SK-N-DZ (cell line): ENCODE measurements at regions not wholly inside any gene's neighbourhood (a gene's known extent, or its start where the extent isn't known, plus 50 kb on each side); places are given as distances from the start of the nearest gene placed in this dataset.

ENCODE experiments used
- DNase-seq: peaks from one replicate; pipeline ENCODE4 v3.0.0-alpha.2; 2015; ENCODE audit warnings: low spot score

DNA sequence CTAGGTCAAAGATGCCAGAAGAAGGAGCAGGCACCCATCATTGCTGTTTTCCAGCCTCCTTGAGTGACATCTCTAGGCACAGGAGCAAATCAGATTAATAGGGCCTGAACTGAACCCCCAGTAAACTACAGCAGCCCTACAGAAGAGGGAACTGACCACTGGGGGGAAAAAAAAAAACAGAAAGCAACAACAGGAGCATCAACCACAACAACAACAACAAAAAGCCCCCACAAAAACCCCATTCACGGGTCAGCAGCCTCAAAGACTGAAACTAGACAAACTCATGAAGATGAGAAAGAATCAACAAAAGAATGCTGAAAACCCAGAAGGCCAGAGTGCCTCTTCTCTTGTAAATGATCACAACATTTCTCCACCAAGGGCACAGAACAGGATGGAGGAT, 537.4 kb upstream of the BTBD3 start:
- DNase-seq: no peak

DNA sequence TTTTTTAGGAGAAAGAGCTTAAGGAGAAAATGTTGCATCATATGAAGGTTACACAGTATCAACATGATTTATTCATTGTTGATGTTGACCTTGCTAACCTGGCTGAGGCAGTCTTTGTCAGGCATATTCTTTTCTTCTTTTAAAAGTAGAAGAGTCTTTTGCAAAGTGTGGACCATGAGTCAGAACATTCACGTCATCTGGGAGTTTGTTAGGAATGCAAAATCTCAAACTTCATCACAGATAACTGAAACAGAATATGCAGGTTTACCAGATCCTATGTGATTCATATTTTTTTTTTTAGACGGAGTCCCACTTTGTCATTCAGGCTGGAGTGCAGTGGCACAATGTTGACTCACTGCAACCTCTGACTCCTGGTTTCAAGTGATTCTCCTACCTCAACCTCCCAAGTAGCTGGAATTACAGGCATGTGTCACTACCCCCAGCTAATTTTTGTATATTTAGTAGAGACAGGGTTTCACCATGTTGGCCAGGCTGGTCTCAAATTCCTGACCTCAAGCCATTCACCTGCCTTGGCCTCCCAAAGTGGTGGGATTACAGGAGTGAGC, 530.4 kb upstream of the BTBD3 start:
- DNase-seq: no peak

DNA sequence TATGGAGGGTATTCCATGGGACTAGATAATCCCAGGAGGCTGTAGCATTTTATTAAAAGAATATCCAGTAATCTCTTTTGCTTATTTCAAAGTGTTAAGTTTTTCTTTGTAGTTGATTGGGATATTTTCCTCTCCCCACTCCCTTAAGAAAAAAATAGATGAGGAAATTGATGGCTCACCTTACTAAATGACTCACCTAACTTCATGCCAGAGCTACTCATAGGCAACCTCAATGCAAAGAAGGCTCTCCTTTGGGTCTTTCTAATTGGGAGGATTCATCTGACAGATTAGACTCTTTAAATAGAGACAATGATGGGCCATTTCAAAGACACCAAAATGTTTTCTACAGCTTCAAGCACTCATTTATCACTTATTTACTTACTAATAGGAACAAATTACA, 528.5 kb upstream of the BTBD3 start:
- DNase-seq: no peak

DNA sequence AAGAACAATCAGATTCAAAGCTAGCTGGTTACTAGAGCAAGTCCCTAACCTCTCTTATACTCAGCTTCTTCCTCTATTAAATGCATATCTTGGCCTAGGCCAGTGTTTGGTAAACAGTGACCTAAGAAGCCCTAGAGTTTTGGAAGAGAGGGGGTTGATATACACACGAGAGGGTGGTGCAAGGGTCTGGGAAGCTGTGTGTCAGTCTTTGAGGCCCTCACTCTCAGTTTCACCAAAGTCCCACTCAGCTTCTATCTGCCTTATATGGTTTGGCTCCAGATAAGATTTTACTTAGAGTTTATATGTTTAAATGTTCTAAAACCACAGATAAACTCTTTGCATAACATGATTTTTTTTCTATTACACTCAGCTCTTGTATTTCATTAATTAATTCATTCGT, 526.1 kb upstream of the BTBD3 start:
- no peak for DNase-seq

DNA sequence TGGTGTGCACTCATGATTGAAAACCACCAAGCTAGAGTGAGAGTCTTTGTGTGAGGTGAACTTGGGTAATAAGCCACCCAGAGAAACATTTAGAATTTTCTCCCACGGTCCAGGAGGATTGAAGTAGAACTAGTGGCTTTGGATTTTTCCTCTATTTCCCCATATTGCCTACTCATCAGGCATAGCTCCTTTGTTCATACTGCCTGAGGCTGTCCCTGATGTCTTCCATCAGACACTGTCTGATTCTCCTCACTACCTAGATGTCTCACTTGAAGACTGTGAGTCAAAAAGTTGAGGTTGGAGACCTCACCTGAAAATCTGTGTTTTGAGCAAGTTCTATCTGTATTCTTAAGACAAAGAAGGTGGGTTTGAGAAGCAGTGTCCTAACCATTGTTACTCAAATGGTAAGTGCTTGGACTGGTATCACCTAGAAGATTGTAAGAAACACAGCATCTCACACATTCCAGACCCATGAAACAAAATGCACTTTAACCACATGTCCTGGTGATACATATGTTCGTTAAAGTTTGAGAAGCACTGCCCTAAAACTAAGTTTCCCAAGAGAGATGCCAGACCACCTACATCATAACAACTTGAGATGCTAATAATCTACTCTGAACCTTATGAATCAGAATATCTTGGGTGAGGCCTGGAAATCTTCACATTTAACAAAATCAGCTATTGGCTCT, 523.4 kb upstream of the BTBD3 start:
- DNase-seq: no peak

DNA sequence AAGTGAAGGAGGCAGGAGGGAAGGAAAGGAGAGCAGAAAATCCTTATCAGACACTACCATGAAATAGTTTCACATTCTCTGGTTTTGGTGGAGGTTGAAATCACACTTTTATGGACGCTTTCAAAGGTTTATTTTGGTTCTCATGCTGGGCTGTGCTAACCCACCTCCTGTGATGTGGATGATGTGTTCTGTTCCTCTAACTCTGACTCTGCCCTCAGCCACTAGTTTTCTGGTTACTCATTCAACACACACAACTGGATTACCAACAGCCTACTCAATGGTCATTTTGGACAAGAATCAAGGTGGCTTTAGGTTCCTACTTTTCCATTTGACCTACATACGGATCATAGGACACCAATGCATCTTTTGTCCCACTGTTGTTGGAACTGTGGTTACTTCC, 522.1 kb upstream of the BTBD3 start:
- DNase-seq: no peak

DNA sequence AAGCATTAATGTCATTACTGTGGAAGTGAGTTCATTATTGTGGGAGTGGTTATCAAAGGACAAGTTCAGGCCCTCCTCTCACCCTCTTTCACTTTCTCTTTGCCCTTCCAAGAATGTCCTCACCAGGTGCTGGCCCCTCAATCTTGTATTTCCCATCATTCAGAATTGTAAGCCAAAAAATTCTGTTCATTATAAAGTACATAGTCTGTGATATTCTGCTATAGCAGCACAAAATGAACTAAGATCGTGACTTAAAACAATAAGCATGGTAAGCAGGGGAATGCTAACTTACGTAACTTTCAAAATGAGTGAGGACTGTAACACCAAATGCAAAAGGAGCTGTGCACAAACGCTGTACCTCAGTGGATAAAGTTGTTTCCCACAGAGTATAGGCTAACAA, 515.7 kb upstream of the BTBD3 start:
- DNase-seq: no peak

DNA sequence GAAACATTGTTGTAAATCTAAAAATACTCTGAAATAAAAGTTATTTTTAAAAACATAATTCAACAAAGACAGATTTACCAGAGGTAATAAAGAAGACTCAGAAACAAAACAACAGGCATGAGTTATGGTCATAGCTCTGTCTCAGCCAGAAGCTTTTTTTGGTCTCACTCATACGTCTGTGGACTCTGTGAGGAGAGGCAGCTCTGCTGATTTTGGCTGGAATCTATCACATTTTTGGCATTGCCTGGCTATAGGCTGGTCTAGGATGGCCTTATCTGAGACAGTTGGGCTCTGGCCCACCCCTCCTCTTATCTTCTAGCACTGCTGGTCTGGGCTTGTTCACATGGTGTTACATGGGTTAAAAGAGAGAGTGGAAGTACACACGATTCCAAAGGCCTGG, 514.0 kb upstream of the BTBD3 start:
- DNase-seq: no peak

DNA sequence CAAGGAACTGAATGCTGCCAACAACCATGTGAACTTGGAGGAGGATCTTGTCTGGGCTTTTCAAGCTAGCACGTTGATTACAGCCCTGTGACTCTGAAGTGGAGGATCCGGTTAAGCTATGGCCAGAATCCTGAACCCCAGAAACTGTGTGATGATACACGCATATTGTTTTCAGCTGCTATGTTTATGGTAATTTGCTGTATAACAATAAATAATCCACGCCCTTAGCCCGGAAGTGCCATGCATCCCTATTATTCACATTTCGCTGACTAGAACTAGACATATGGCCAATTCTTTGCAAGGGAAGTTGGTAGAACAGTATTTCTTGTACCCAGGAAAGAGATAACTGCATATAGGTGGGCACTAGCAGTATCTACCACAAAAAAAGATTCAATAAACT, 510.8 kb upstream of the BTBD3 start:
- DNase-seq: no peak

DNA sequence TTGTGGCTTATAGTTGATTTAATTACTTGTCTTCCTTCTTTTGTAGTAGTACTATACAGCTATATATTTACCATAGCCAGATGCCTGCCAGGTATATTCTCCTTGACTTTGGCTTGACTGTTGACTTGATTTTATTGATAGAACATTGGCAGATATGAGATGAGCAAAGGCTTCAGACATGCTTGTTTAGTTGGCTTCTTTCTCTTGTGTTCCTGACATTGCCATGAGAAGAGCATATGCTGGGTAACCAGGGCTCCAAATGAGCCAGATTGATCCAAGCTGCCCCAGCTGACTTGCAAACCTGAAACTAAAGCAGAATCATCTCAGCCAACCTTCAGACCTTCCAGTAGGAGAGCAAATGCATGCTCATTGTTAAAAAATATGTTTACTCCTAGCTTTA, 508.1 kb upstream of the BTBD3 start:
- DNase-seq: no peak

DNA sequence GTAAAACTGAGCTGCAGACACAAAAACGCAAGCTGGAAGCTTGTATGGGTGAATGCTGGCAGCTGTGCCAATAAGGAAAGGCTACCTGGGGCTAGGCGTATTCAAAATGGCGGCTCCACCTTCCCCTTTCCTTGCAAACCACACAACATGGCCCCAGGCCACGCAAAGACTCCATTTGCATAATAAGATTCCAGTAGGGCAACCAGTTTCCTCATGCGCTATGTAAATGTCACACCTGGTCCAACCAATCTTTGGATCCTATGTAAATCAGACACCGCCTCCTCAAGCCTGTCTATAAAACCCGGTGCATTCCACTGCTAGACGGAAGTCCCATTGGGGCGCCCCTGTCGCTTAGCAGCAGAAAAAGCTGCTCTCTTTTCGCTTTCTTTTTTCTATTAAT, 505.9 kb upstream of the BTBD3 start:
- DNase-seq: peak; percentile 31

DNA sequence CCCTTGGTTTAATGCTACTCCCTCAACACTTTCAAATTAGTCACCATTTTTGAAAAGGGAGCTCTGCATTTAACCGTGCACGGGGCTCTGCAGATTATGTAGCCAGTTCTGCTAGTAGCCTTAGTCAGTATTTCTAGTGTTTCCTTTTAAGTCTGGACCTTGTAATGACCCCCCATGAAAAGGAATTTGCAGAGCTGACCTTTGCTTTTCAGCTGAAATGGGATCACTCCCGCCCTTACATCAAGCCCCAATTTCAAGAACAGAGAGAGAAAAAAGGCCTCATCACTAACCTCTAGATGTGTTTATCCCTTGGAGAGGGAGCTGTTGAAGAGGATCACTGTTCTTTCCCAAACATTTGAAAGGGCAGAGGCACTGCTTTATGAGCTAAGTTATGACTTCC, 490.7 kb upstream of the BTBD3 start:
- no peak for DNase-seq

DNA sequence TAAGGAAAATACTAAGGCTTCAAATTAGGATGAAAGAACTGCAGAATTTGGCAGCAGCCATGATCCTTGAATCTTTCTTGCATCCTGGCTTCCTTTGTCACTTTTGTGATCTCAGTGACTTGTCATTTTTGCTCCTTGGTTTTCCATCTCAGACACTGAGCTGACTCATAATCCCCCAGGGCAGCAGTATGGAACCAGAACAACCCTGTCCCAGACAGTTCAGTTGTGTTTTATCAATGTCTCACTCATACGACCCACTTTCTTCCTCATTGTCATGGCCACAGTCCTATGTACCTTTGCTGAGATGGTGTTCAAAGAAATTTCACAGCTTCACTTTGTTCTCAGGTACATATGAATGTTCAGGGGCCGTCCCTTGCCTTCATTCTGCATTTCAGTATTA, 488.5 kb upstream of the BTBD3 start:
- DNase-seq: no peak

DNA sequence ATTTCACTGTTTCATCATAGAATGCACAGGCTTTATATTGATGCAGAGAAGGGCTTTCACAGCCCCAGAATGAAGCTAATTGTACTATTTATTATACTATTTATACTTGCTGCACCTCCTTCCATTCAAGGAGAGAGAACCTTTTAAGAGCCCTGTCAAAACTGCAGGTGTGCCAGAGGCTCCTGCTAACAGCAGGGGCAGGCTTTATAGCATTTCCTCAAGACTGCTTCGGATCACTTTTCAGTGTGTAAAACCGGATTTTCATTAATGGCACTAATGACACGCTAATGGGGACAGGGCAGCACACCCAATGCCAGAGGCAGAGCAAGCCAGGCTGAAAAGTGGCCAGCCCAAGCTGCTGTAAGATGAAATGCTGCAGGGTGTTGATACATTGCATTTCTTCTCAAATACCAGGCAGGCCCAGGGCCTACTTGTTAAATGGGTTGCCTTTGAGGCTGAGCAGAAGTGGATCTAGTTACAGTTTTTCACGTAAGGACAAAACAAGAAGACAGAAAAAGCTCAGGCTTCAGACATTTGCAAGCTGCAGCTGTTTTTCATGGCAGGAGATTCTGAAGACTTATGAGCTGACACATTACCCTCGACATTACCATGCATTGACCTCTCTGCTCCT, 487.7 kb upstream of the BTBD3 start:
- DNase-seq: no peak

DNA sequence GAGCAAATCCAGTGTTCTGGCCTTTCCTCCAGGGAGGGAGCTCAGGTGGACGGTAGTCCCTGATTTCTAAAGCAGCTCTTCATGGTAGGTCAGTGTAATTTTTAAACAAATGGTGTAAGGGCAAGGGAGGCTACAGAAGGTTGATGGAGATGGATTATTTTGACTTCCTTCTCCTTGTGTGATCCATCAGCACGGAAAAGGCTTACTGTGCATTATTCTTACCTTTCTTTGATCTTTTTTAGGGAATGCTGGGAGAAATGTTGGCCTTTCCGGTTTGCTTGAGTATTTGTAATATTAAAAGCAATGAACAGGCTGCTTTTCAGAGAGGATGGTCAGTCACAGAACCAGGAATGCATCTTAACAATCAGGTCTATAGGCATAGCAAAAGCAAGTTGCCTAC, 487.0 kb upstream of the BTBD3 start:
- no peak for DNase-seq

DNA sequence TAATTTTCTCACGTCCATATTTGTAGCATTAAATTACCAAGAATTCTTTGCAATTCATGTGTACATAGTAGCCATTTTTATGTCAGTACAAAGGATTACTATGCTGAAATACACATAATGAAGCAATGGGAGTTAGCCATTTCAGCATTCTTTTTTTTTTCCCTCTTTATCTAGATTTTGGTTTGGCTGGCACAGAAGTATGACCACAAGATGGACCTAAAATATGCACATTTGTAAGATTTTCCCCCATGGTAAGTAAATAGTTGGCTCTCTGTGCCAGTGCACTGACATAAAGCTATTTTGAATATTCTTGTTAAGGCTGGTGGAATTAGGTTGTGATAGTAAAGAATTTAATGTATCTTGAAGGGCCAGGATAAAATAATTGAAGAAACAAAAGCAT, 486.1 kb upstream of the BTBD3 start:
- no peak for DNase-seq

DNA sequence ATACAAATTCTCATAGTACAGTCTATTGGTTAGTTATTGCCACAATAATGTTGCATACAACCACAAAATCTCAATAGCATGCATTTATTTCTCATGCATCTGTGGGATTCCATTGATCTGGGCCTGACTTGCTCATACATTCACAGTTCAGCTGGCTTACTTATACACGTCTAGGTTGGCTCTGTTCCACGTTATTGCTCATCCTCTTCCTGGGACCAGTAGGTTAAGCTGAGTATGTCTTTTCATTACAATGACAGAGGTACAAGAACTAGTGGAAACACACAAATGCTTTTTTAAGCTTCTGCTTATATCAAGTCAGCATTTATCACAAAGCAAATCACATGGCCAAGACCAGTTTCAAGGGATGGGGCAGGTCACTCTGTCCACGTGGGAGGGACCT, 485.3 kb upstream of the BTBD3 start:
- DNase-seq: no peak

DNA sequence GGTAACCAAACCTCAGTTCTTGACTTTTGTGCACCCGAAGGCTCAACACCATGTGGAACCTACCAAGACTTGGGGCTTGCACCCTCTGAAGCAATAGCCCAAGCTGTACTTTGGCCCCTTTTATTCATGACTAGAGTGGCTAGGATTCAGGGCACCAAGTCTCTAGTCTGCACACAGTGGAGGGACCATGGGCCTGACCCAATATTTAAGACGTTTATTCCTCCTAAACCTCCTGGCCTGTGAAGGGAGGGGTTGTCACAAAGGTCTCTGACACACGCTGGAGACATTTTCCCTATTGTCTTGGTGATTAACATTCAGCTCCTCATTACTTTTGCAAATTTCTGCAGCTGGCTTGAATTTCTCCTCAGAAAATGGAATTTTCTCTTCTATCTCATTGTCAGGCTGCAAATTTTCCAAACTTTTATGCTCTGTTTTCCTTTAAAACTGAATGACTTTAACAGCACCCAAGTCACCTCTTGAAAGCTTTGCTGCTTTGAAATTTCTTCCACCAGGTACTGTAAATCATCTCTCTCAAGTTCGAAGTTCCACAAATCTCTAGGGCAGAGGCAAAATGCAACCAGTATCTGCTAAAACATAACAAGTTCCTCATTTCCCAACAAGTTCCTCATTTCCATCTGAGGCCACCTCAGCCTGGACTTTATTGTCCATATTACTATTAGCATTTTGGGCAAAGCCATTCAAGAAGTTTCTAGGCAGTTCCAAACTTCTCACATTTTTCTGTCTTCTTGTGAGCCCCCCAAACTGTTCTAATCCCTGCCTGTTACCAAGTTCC, 481.4 kb upstream of the BTBD3 start:
- no peak for DNase-seq

DNA sequence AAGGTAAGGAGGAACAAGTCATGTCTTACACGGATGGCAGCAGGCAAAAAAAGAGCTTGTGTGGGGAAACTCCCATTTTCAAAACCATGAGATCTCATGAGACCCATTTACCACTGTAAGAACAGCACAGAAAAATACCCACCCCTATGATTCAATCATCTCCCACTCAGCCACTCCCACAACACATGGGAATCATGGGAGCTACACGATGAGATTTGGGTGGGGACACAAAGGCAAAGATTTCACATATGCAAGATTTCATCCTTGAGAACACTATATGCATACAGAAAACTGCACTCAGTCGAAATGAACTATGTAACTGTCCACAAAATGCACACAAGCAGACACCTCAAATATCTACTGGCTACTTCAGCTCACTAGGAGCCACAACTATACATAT, 480.6 kb upstream of the BTBD3 start:
- DNase-seq: no peak

DNA sequence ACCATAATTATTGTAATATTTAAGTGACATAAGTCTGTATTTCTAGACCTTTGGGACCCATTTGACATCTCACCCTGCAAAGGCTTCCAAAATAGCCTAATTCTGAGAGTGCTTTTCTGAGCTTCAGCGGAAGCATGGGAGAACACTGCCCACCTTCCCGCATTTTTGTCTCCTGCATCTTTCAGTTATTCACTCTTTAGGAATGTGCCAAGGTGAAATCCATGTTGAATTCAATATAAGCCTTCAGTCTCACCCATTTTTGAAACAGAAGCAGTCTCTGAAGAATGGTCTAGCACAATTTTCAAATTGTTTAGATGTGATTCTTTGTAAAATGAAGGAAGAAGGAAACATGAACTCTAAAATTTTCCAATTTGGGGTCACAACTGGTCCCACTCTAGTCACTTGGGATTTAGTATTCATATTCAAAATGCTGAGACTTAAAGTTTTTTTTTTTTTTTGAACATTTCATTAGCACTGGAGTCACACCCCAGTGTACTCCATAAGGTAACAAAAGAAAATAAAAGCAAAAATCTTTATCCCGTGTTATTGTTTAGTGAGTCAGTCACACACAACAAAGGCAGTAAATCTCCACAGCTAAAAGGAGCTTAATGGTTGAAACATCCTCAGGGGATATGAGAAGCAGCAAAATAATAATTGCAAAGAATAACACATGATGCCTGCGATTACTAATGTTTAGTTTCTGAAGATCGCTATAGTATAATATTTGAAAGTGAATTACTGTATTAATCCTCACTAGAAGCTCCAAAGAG, 479.9 kb upstream of the BTBD3 start:
- no peak for DNase-seq

DNA sequence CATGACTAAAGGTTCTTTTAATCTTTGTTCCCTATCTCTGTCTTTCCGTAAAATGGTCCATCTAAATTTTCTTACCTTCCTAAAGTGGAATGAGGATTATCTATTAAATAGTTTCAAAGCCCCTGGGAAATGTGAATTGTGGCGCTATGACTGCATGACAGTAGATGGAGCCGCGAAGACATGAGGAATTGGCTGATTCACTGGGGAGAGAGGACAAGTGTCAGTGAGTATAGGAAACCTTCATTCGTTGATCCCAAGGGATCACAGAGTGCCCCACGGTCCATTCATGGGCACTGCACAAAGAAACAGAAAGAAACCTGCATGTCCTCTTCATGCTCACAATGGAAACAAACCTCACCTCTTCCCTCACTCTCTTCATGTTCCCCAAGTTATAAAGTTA, 479.3 kb upstream of the BTBD3 start:
- DNase-seq: no peak
